ENCODE measurements at regions not wholly inside any gene's neighbourhood (a gene's known extent, or its start where the extent isn't known, plus 50 kb on each side); places are given as distances from the start of the nearest gene placed in this dataset.

GRCh38 chr9:129383561-129384490 lies 205.8 kb upstream of the IER5L start:
- Histone ChIP-seq H3K4me1 (ENCODE audit: insufficient read depth, poor library complexity, severe bottlenecking) (peaks cover 6% of the 10 kb centered on the region), H3K27ac (ENCODE audit: poor library complexity, severe bottlenecking) (peak overlapping the region; percentile 56), H3K4me3 (ENCODE audit: severe bottlenecking) (peak overlapping the region; percentile 37), H3K36me3 (ENCODE audit: low read depth) (no peaks in the 10 kb centered on the region), H3K9me3 (ENCODE audit: severe bottlenecking) (no peaks in the 10 kb centered on the region), H3K27me3 (ENCODE audit: insufficient read depth, poor library complexity, severe bottlenecking) (no peaks in the 10 kb centered on the region)
- peak; percentile 35 for TF ChIP-seq CTCF (IDR thresholded peaks at IDR 0.05; ENCODE audit: poor library complexity, severe bottlenecking)
- DNase-seq (ENCODE audit: low spot score) (no peak), ATAC-seq (ENCODE audit: low read depth) (peak; percentile 85)

- Histone ChIP-seq H3K4me3 (ENCODE audit: severe bottlenecking) (peak overlapping the region; percentile 37), H3K27me3 (ENCODE audit: insufficient read depth, poor library complexity, severe bottlenecking) (no peaks in the 10 kb centered on the region), H3K4me1 (ENCODE audit: insufficient read depth, poor library complexity, severe bottlenecking) (peaks cover 6% of the 10 kb centered on the region), H3K9me3 (ENCODE audit: severe bottlenecking) (no peaks in the 10 kb centered on the region), H3K27ac (ENCODE audit: poor library complexity, severe bottlenecking) (peak overlapping the region; percentile 56), H3K36me3 (ENCODE audit: low read depth) (no peaks in the 10 kb centered on the region)
- DNase-seq (ENCODE audit: low spot score): no peak
- no peak for TF ChIP-seq CTCF (IDR thresholded peaks at IDR 0.05; ENCODE audit: poor library complexity, severe bottlenecking)
- ATAC-seq (ENCODE audit: low read depth): peak; percentile 78
These were observed 205.0 kb upstream of the IER5L start for GRCh38 chr9:129383019-129383560.

DNA sequence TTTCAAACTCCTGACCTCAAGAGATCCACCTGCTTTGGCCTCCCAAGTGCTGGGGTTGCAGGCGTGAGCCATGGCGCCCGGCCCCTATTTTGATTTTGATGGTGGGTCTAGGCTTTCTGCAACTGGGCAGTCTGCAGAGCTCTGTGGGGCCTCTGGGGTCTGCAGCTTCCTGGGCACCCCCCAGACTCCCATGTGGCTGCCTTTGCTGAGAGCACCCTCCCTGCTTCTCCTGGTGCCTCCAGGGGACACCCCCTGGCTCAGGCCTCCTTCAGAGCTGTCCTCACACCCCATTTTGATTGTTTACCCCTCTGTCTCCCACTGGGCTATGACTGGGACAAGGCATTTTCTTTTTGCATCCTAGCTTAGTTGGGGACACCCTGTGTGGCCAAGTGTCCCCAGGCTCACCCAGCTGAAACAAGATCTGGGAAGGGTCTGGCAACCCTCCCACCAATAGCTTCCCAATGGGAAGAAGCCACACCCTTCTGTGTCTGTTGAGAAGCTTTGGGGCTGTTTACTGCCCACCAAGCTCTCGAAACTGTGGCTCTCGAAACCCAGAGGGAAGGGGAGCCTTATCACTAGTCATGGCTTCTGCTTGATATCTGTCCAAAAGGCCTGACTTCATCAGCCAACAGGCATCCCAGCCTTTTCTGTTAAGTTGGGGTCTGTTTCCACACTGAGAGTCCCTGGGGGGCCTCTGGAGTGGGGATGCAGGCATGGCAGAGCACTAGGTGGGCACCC lies 204.4 kb upstream of the IER5L start:
- H3K9me3 ChIP-seq (ENCODE audit: severe bottlenecking): no peaks in the 10 kb centered on the region
- no peak for TF ChIP-seq CTCF (IDR thresholded peaks at IDR 0.05; ENCODE audit: poor library complexity, severe bottlenecking)
- no peaks in the 10 kb centered on the region for H3K36me3 ChIP-seq (ENCODE audit: low read depth)
- H3K27me3 ChIP-seq (ENCODE audit: insufficient read depth, poor library complexity, severe bottlenecking): no peaks in the 10 kb centered on the region
- ATAC-seq (ENCODE audit: low read depth) (peak; percentile 10), DNase-seq (ENCODE audit: low spot score) (no peak)
- peaks cover 6% of the 10 kb centered on the region for H3K4me1 ChIP-seq (ENCODE audit: insufficient read depth, poor library complexity, severe bottlenecking)
- H3K27ac ChIP-seq (ENCODE audit: poor library complexity, severe bottlenecking): peak overlapping the region; percentile 56
- no peak overlapping the region for H3K4me3 ChIP-seq (ENCODE audit: severe bottlenecking)

DNA sequence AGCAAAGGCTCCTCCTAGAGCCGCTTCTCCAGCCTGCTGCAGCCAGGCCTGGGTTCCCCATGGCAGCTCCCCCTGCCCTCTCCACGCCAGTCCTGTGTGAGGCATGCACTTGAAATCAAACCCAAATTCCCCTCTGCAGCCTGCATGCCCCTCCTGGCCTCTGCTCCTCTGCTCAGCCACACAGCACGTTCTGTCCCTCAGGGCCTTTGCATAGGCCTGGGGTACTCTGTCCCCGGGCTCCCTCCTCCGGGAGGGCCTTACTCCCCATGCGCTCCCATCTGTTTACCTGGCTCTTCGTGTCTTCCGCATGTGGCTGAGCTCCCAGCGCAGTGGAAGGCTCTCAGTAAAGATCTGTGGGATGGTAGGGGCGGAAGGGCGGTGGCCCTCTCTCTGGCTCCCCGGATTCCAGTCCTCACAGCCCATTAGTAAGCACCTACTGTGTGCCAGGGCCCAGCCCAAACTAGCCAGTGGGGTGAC lies 203.5 kb upstream of the IER5L start:
- Histone ChIP-seq H3K27ac (ENCODE audit: poor library complexity, severe bottlenecking) (no peak overlapping the region), H3K36me3 (ENCODE audit: low read depth) (no peaks in the 10 kb centered on the region), H3K9me3 (ENCODE audit: severe bottlenecking) (no peaks in the 10 kb centered on the region), H3K4me1 (ENCODE audit: insufficient read depth, poor library complexity, severe bottlenecking) (peaks cover 6% of the 10 kb centered on the region), H3K4me3 (ENCODE audit: severe bottlenecking) (no peak overlapping the region), H3K27me3 (ENCODE audit: insufficient read depth, poor library complexity, severe bottlenecking) (no peaks in the 10 kb centered on the region)
- no peak for ATAC-seq (ENCODE audit: low read depth)
- no peak for TF ChIP-seq CTCF (IDR thresholded peaks at IDR 0.05; ENCODE audit: poor library complexity, severe bottlenecking)
- DNase-seq (ENCODE audit: low spot score): no peak

All from RWPE2 (cell line).